ENCODE measurements at regions not wholly inside any gene's neighbourhood (a gene's known extent, or its start where the extent isn't known, plus 50 kb on each side); places are given as distances from the start of the nearest gene placed in this dataset.

GRCh38 chr2:174669336-174669735 is 71.7 kb upstream of the WIPF1 start:
- TF ChIP-seq CTCF (IDR thresholded peaks at IDR 0.05) (no peak), POLR2A (IDR thresholded peaks at IDR 0.05) (no peak)

Measured in adrenal gland (tissue), 5 donors.